Esophagus (tissue), 2 donors: ENCODE measurements at regions not wholly inside any gene's neighbourhood (a gene's known extent, or its start where the extent isn't known, plus 50 kb on each side); places are given as distances from the start of the nearest gene placed in this dataset.

ENCODE experiments used
- H3K27ac ChIP-seq, 2 donors: one replicate each; pipeline ENCODE4 v1.5.1; 2013; ENCODE audit warnings: low read depth in 2 of 2, mild to moderate bottlenecking in 2 of 2, inconsistent platforms in 1 of 2, low read length in 1 of 2, moderate library complexity in 1 of 2
- H3K27me3 ChIP-seq, 2 donors: one replicate each; pipeline ENCODE4 v1.6.1; 2013; ENCODE audit warnings: low read length in 2 of 2, control low read depth in 1 of 2, mild to moderate bottlenecking in 1 of 2; ENCODE audit not compliant: insufficient read depth in 2 of 2, control insufficient read depth in 1 of 2
- H3K36me3 ChIP-seq, 2 donors: one replicate each; pipeline ENCODE4 v1.6.1; 2013; ENCODE audit warnings: low read length in 1 of 2; ENCODE audit not compliant: control insufficient read depth in 2 of 2, insufficient read depth in 2 of 2
- H3K4me1 ChIP-seq, 2 donors: one replicate each; pipeline ENCODE4 v1.6.1; 2013; ENCODE audit warnings: low read length in 1 of 2; ENCODE audit not compliant: control insufficient read depth in 2 of 2, insufficient read depth in 2 of 2
- H3K4me3 ChIP-seq, 2 donors: one replicate each; pipeline ENCODE4 v1.5.1; 2013; ENCODE audit warnings: low read length in 2 of 2, mild to moderate bottlenecking in 2 of 2, low read depth in 1 of 2, moderate library complexity in 1 of 2
- H3K9me3 ChIP-seq, 2 donors: one replicate each; pipeline ENCODE4 v1.6.1; 2013; ENCODE audit warnings: mild to moderate bottlenecking in 2 of 2, low read depth in 1 of 2, low read length in 1 of 2, moderate library complexity in 1 of 2; ENCODE audit not compliant: control insufficient read depth in 2 of 2, insufficient read depth in 1 of 2
- WGBS, 2 donors: extraction: QIAGEN DNeasy Blood & Tissue Kit; methylation state at CpG; one replicate each; pipeline ENCODE4 v1.1.7; 2013; 5-methylcytosine and 5-hydroxymethylcytosine counted together
- donor health status: healthy with polysubstance abuse.
- donor health status: Bipolar disorder and iron deficiency.

DNA sequence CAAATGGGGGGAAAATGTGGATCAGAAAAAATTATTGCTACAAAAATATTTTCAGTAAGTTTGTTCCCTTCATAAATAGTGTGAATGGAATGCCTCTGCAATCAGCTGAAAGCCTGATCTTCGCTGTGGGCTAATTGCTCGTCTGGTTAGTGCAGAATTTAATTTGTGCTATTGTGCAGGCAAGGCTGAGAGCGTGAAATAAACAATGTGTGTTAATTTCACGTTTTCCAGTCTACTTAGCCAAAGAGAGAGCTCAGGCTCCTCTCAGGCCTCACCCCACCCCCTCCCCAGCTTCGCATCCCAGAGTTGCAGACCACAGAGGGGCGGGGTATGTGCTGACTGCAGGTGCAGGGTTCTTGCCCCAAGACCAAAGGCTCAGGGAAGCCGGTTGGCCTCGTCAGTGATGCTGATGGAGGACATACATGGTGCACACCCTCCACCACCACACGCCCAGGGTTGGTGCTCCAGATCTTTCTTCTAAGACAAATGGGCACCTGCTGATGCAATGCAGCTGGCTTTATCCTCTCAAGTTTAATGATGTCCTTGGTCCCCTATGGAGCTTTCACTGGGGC lies 302.6 kb upstream of the SLC14A2 start:
- H3K27ac ChIP-seq, result no peak overlapping the region
- no peaks in the 10 kb centered on the region for H3K27me3 ChIP-seq
- 85 to 87% methylated on average over 9 of the region's 9 CpGs for WGBS, 2 donors
- no peaks in the 10 kb centered on the region for H3K4me1 ChIP-seq
- H3K9me3 ChIP-seq, result no peaks in the 10 kb centered on the region
- no peaks in the 10 kb centered on the region for H3K36me3 ChIP-seq
- no peak overlapping the region for H3K4me3 ChIP-seq

GRCh38 chr18:45316127-45316526 lies 299.1 kb upstream of the SLC14A2 start:
- WGBS, 2 donors, result 83 to 85% methylated on average over 3 of the region's 3 CpGs
- no peaks in the 10 kb centered on the region for H3K27me3 ChIP-seq
- H3K9me3 ChIP-seq, result no peaks in the 10 kb centered on the region
- no peak overlapping the region for H3K27ac ChIP-seq
- no peak overlapping the region for H3K4me3 ChIP-seq
- no peaks in the 10 kb centered on the region for H3K4me1 ChIP-seq
- H3K36me3 ChIP-seq, result no peaks in the 10 kb centered on the region

GRCh38 chr18:45317948-45318640 lies 297.2 kb upstream of the SLC14A2 start:
- no peaks in the 10 kb centered on the region for H3K36me3 ChIP-seq
- no peak overlapping the region for H3K27ac ChIP-seq
- H3K4me1 ChIP-seq, result no peaks in the 10 kb centered on the region

GRCh38 chr18:45320724-45321123 lies 294.6 kb upstream of the SLC14A2 start:
- WGBS, 2 donors, result 67 to 71% methylated on average over 3 of the region's 3 CpGs

More at GRCh38 chr18:45317948-45318640, 297.2 kb upstream of the SLC14A2 start:
- Histone ChIP-seq H3K27me3 (no peaks in the 10 kb centered on the region), H3K9me3 (no peaks in the 10 kb centered on the region), H3K4me3 (no peak overlapping the region)
- WGBS, 2 donors, result 68 to 77% methylated on average over 10 of the region's 10 CpGs

GRCh38 chr18:45321520-45321919 lies 293.8 kb upstream of the SLC14A2 start:
- Histone ChIP-seq H3K27ac (no peak overlapping the region), H3K36me3 (no peaks in the 10 kb centered on the region)
- WGBS, 2 donors, result 80 to 84% methylated on average over 8 of the region's 8 CpGs

More at GRCh38 chr18:45320724-45321123, 294.6 kb upstream of the SLC14A2 start:
- Histone ChIP-seq H3K36me3 (no peaks in the 10 kb centered on the region), H3K9me3 (no peaks in the 10 kb centered on the region), H3K4me1 (no peaks in the 10 kb centered on the region), H3K27me3 (no peaks in the 10 kb centered on the region), H3K27ac (no peak overlapping the region), H3K4me3 (no peak overlapping the region)

DNA sequence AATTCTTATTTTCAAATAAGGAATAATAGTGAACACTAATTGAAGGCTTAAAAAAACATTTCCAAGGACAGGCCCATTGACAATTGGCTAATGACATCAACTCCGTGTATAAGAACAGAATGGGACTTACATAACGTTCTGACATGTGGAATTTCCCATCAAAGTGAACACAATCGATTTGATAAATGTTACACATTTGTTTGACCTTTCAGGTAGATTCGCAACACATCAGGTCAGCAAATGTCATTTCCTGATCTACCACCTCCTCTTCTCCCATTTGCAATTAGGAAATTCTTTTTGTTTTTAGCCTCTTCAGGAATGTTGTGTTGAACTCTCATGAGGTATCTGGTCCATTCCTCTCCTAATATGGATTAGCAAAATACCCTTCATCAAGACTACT lies 292.9 kb upstream of the SLC14A2 start:
- no peaks in the 10 kb centered on the region for H3K36me3 ChIP-seq
- H3K9me3 ChIP-seq, result no peaks in the 10 kb centered on the region
- 82 to 83% methylated on average over 4 of the region's 4 CpGs for WGBS, 2 donors
- no peaks in the 10 kb centered on the region for H3K4me1 ChIP-seq
- H3K27ac ChIP-seq, result no peak overlapping the region
- H3K27me3 ChIP-seq, result no peaks in the 10 kb centered on the region
- H3K4me3 ChIP-seq, result no peak overlapping the region

More at GRCh38 chr18:45321520-45321919, 293.8 kb upstream of the SLC14A2 start:
- Histone ChIP-seq H3K4me3 (no peak overlapping the region), H3K27me3 (no peaks in the 10 kb centered on the region), H3K4me1 (no peaks in the 10 kb centered on the region), H3K9me3 (no peaks in the 10 kb centered on the region)

DNA sequence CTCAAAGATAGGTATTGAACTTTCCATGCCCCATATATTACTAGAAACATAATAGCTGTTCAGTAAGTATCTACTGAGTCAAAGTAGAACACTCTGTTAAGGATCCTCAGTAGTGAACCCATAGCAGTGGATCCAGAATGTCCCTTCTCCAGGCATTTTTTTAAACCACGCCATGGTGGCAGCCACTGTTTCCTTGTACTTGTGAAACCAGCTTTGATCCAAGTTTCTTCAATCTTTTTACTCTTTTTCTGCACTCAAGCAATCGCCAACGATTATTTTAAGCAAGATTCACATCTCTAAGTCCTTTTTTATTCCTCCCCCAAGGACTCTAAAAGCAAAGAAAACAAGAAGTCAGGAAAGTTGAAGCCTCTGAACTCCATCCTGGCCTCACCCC lies 291.2 kb upstream of the SLC14A2 start:
- WGBS, 2 donors, result 59 to 61% methylated on average over 3 of the region's 3 CpGs
- Histone ChIP-seq H3K27me3 (no peaks in the 10 kb centered on the region), H3K4me1 (no peaks in the 10 kb centered on the region), H3K9me3 (no peaks in the 10 kb centered on the region), H3K36me3 (no peaks in the 10 kb centered on the region), H3K27ac (no peak overlapping the region), H3K4me3 (no peak overlapping the region)

- H3K4me1 ChIP-seq, result no peaks in the 10 kb centered on the region
- 34 to 36% methylated on average over 10 of the region's 10 CpGs for WGBS, 2 donors
- no peaks in the 10 kb centered on the region for H3K27me3 ChIP-seq
- H3K9me3 ChIP-seq, result no peaks in the 10 kb centered on the region
- H3K36me3 ChIP-seq, result no peaks in the 10 kb centered on the region
- no peak overlapping the region for H3K4me3 ChIP-seq
- H3K27ac ChIP-seq, result no peak overlapping the region
These were observed 290.7 kb upstream of the SLC14A2 start for GRCh38 chr18:45324495-45325113.

GRCh38 chr18:45325778-45326177 lies 289.5 kb upstream of the SLC14A2 start:
- Histone ChIP-seq H3K9me3 (no peaks in the 10 kb centered on the region), H3K36me3 (no peaks in the 10 kb centered on the region), H3K4me3 (no peak overlapping the region), H3K4me1 (no peaks in the 10 kb centered on the region), H3K27me3 (no peaks in the 10 kb centered on the region), H3K27ac (no peak overlapping the region)
- 96 to 97% methylated on average over 1 of the region's 1 CpG for WGBS, 2 donors
